Lower leg skin (tissue), 3 donors: ENCODE measurements at regions not wholly inside any gene's neighbourhood (a gene's known extent, or its start where the extent isn't known, plus 50 kb on each side); places are given as distances from the start of the nearest gene placed in this dataset.

Experiments used
- POLR2A ChIP-seq, 2 donors: fragments of 450-650 bp; IDR thresholded peaks; one replicate each; pipeline ENCODE4 v1.6.1; 2016 to 2017; ENCODE audit warnings: antibody characterized with exemption in 2 of 2, mild to moderate bottlenecking in 1 of 2, moderate library complexity in 1 of 2
- TF ChIP-seq, protein P1 (sequence below), 3 donors: fragments of 450-650 bp; IDR thresholded peaks; one replicate each; pipeline ENCODE4 v1.5.1; 2016; ENCODE audit warnings: antibody characterized with exemption in 3 of 3, mild to moderate bottlenecking in 3 of 3, moderate library complexity in 2 of 3

DNA sequence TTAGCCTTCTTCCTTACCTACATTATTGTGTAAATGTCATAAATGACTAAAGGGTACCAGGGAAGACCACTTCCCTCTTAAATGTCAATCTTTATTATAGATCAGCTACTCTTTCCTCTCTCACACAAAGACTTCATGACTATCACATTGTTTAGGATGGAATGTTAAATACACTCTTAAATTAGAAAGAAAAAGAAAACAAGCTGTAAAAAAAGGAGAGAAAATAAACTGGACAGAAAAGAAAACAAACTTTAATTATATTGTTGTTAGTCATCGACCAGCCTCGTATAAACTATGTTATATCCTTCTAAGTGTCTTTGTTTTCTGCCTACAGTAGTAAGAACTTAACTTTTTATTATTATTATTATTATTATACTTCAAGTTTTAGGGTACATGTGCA is 666.4 kb upstream of the NR3C2 start:
- TF ChIP-seq, protein P1, sequence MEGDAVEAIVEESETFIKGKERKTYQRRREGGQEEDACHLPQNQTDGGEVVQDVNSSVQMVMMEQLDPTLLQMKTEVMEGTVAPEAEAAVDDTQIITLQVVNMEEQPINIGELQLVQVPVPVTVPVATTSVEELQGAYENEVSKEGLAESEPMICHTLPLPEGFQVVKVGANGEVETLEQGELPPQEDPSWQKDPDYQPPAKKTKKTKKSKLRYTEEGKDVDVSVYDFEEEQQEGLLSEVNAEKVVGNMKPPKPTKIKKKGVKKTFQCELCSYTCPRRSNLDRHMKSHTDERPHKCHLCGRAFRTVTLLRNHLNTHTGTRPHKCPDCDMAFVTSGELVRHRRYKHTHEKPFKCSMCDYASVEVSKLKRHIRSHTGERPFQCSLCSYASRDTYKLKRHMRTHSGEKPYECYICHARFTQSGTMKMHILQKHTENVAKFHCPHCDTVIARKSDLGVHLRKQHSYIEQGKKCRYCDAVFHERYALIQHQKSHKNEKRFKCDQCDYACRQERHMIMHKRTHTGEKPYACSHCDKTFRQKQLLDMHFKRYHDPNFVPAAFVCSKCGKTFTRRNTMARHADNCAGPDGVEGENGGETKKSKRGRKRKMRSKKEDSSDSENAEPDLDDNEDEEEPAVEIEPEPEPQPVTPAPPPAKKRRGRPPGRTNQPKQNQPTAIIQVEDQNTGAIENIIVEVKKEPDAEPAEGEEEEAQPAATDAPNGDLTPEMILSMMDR (IDR thresholded peaks at IDR 0.05): no peak
- no peak for TF ChIP-seq POLR2A (IDR thresholded peaks at IDR 0.05)
